ENCODE measurements at regions not wholly inside any gene's neighbourhood (a gene's known extent, or its start where the extent isn't known, plus 50 kb on each side); places are given as distances from the start of the nearest gene placed in this dataset.

DNA sequence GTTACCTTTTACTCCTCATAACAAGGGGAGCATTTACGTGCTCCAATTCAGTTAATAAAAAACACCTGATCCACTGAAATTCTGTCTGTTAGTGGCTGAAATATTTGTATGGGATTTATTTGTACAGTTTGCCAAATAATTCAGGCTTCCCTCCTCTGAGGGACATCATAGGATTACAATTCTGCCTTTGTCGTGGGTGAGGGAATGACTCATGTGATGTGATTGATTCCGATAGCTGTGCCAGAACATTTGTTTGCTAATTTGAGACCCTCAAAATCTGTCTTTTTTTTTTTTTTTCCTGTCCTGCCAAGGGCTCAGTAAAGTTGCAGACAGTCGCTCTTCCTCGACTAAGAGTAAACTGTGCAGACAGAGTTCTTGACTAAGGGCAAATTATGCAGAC, 612.6 kb upstream of the CDH2 start (continued):
- TF ChIP-seq, protein P1, sequence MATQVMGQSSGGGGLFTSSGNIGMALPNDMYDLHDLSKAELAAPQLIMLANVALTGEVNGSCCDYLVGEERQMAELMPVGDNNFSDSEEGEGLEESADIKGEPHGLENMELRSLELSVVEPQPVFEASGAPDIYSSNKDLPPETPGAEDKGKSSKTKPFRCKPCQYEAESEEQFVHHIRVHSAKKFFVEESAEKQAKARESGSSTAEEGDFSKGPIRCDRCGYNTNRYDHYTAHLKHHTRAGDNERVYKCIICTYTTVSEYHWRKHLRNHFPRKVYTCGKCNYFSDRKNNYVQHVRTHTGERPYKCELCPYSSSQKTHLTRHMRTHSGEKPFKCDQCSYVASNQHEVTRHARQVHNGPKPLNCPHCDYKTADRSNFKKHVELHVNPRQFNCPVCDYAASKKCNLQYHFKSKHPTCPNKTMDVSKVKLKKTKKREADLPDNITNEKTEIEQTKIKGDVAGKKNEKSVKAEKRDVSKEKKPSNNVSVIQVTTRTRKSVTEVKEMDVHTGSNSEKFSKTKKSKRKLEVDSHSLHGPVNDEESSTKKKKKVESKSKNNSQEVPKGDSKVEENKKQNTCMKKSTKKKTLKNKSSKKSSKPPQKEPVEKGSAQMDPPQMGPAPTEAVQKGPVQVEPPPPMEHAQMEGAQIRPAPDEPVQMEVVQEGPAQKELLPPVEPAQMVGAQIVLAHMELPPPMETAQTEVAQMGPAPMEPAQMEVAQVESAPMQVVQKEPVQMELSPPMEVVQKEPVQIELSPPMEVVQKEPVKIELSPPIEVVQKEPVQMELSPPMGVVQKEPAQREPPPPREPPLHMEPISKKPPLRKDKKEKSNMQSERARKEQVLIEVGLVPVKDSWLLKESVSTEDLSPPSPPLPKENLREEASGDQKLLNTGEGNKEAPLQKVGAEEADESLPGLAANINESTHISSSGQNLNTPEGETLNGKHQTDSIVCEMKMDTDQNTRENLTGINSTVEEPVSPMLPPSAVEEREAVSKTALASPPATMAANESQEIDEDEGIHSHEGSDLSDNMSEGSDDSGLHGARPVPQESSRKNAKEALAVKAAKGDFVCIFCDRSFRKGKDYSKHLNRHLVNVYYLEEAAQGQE (IDR thresholded peaks at IDR 0.05; ENCODE audit: borderline replicate concordance in 1 of 2, low read depth in 1 of 2, low read length in 2 of 2), result no peak
- TF ChIP-seq GZF1 (CRISPR knock-in tag; IDR thresholded peaks at IDR 0.05) (no peak), SIN3B (IDR thresholded peaks at IDR 0.05; ENCODE audit: low read length) (no peak), GTF3A (CRISPR knock-in tag; conservative IDR thresholded peaks at IDR 0.05) (no peak), ETV5 (CRISPR knock-in tag; IDR thresholded peaks at IDR 0.05; ENCODE audit: borderline replicate concordance) (no peak), SP2 (CRISPR knock-in tag; IDR thresholded peaks at IDR 0.05) (no peak), RBAK (CRISPR knock-in tag; IDR thresholded peaks at IDR 0.05) (no peak), ZNF274 (CRISPR knock-in tag; IDR thresholded peaks at IDR 0.05) (no peak), FOXA1 (IDR thresholded peaks at IDR 0.05) (no peak), FOXA1 (CRISPR knock-in tag; IDR thresholded peaks at IDR 0.05) (no peak), KDM2A (CRISPR knock-in tag; IDR thresholded peaks at IDR 0.05; ENCODE audit: borderline replicate concordance, low read depth) (no peak), ZSCAN9 (CRISPR knock-in tag; IDR thresholded peaks at IDR 0.05; ENCODE audit: borderline replicate concordance) (no peak), NPAS2 (CRISPR knock-in tag; IDR thresholded peaks at IDR 0.05; ENCODE audit: borderline replicate concordance) (no peak)
- TF ChIP-seq, protein P2, sequence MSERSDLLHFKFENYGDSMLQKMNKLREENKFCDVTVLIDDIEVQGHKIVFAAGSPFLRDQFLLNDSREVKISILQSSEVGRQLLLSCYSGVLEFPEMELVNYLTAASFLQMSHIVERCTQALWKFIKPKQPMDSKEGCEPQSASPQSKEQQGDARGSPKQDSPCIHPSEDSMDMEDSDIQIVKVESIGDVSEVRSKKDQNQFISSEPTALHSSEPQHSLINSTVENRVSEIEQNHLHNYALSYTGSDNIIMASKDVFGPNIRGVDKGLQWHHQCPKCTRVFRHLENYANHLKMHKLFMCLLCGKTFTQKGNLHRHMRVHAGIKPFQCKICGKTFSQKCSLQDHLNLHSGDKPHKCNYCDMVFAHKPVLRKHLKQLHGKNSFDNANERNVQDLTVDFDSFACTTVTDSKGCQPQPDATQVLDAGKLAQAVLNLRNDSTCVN (CRISPR knock-in tag; IDR thresholded peaks at IDR 0.05; ENCODE audit: borderline replicate concordance), result no peak
- TF ChIP-seq, protein P3, sequence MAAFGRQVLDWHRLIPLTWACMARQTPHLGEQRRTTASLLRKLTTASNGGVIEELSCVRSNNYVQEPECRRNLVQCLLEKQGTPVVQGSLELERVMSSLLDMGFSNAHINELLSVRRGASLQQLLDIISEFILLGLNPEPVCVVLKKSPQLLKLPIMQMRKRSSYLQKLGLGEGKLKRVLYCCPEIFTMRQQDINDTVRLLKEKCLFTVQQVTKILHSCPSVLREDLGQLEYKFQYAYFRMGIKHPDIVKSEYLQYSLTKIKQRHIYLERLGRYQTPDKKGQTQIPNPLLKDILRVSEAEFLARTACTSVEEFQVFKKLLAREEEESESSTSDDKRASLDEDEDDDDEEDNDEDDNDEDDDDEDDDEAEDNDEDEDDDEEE (CRISPR knock-in tag; IDR thresholded peaks at IDR 0.05), result no peak
- TF ChIP-seq, protein P4, sequence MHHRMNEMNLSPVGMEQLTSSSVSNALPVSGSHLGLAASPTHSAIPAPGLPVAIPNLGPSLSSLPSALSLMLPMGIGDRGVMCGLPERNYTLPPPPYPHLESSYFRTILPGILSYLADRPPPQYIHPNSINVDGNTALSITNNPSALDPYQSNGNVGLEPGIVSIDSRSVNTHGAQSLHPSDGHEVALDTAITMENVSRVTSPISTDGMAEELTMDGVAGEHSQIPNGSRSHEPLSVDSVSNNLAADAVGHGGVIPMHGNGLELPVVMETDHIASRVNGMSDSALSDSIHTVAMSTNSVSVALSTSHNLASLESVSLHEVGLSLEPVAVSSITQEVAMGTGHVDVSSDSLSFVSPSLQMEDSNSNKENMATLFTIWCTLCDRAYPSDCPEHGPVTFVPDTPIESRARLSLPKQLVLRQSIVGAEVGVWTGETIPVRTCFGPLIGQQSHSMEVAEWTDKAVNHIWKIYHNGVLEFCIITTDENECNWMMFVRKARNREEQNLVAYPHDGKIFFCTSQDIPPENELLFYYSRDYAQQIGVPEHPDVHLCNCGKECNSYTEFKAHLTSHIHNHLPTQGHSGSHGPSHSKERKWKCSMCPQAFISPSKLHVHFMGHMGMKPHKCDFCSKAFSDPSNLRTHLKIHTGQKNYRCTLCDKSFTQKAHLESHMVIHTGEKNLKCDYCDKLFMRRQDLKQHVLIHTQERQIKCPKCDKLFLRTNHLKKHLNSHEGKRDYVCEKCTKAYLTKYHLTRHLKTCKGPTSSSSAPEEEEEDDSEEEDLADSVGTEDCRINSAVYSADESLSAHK (CRISPR knock-in tag; IDR thresholded peaks at IDR 0.05; ENCODE audit: borderline replicate concordance), result no peak
- TF ChIP-seq, protein P5, sequence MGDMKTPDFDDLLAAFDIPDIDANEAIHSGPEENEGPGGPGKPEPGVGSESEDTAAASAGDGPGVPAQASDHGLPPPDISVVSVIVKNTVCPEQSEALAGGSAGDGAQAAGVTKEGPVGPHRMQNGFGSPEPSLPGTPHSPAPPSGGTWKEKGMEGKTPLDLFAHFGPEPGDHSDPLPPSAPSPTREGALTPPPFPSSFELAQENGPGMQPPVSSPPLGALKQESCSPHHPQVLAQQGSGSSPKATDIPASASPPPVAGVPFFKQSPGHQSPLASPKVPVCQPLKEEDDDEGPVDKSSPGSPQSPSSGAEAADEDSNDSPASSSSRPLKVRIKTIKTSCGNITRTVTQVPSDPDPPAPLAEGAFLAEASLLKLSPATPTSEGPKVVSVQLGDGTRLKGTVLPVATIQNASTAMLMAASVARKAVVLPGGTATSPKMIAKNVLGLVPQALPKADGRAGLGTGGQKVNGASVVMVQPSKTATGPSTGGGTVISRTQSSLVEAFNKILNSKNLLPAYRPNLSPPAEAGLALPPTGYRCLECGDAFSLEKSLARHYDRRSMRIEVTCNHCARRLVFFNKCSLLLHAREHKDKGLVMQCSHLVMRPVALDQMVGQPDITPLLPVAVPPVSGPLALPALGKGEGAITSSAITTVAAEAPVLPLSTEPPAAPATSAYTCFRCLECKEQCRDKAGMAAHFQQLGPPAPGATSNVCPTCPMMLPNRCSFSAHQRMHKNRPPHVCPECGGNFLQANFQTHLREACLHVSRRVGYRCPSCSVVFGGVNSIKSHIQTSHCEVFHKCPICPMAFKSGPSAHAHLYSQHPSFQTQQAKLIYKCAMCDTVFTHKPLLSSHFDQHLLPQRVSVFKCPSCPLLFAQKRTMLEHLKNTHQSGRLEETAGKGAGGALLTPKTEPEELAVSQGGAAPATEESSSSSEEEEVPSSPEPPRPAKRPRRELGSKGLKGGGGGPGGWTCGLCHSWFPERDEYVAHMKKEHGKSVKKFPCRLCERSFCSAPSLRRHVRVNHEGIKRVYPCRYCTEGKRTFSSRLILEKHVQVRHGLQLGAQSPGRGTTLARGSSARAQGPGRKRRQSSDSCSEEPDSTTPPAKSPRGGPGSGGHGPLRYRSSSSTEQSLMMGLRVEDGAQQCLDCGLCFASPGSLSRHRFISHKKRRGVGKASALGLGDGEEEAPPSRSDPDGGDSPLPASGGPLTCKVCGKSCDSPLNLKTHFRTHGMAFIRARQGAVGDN (CRISPR knock-in tag; IDR thresholded peaks at IDR 0.05), result no peak
- TF ChIP-seq, protein P6, sequence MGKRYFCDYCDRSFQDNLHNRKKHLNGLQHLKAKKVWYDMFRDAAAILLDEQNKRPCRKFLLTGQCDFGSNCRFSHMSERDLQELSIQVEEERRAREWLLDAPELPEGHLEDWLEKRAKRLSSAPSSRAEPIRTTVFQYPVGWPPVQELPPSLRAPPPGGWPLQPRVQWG (CRISPR knock-in tag; IDR thresholded peaks at IDR 0.05; ENCODE audit: borderline replicate concordance, low read depth), result no peak
